BJ (cell line): ENCODE measurements at regions not wholly inside any gene's neighbourhood (a gene's known extent, or its start where the extent isn't known, plus 50 kb on each side); places are given as distances from the start of the nearest gene placed in this dataset.

Experiments
- CTCF ChIA-PET: fragments of 350-600 bp; formaldehyde crosslinking; extraction: SDS; loops from one replicate; lab custom pipeline; 2021; ENCODE audit warnings: antibody characterized with exemption, inconsistent platforms; lab: Yijun Ruan, JAX
- POLR2A ChIA-PET: fragments of 300-600 bp; sonication (Branson Sonifier 250); formaldehyde crosslinking; extraction: SDS; loops from one replicate; lab custom pipeline; 2021; ENCODE audit warnings: antibody characterized with exemption; lab: Charles Lee
- DNase-seq: peaks from one replicate; pipeline ENCODE4 v3.0.0-alpha.2; 2011; ENCODE audit warnings: low read depth
- H3K27me3 ChIP-seq: 2 replicates; pipeline ENCODE4 v1.6.0; 2011; ENCODE audit warnings: low read length; ENCODE audit not compliant: control insufficient read depth, insufficient read depth
- H3K36me3 ChIP-seq: 2 replicates; pipeline ENCODE4 v1.5.1; 2011; ENCODE audit warnings: low read length; ENCODE audit not compliant: control insufficient read depth, insufficient read depth
- H3K4me3 ChIP-seq: 2 replicates; pipeline ENCODE4 v1.5.1; 2011; ENCODE audit warnings: low read depth, mild to moderate bottlenecking, control low read depth, low read length
- CTCF ChIP-seq: IDR thresholded peaks from 2 replicates; pipeline ENCODE4 v1.5.1; 2011; ENCODE audit warnings: low read depth, mild to moderate bottlenecking, control low read depth, inconsistent platforms, low read length, moderate library complexity; ENCODE audit not compliant: insufficient read depth

DNA sequence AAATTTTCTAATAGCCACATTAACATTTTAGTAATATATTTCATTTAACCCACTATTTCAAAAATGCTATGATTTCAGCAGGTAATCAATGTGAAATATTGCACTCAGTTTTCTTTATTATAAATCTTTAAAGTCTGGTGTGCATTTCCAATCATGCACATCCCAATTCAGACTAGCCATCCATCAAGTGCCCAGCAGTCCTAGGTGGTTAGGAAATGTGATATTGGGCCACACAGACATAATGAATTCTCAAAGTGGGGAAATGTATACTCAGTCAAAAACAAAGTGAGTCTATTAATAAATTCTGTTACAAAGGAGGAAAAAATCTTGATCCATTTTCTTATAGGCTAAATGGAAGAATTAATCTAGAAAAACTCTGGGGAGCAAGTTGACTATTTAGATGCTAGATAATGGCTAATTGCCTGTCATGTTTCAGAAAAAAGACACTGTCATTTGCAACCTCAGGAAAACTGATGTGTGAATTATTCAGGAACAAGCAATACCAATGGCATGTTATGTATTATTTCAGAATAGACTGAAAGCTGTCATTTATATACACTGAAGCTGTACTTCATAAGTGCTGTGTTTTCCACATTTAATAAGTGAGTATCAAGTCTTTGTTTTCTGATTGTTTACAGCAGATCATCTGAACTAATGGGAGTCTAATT lies 629.1 kb upstream of the ADARB2 start:
- no peak for TF ChIP-seq CTCF
- H3K4me3 ChIP-seq: no peak overlapping the region
- no peak for DNase-seq
- H3K27me3 ChIP-seq: no peaks in the 10 kb centered on the region
- ChIA-PET CTCF (no interaction called here), POLR2A (no interaction called here)
- H3K36me3 ChIP-seq: no peaks in the 10 kb centered on the region

DNA sequence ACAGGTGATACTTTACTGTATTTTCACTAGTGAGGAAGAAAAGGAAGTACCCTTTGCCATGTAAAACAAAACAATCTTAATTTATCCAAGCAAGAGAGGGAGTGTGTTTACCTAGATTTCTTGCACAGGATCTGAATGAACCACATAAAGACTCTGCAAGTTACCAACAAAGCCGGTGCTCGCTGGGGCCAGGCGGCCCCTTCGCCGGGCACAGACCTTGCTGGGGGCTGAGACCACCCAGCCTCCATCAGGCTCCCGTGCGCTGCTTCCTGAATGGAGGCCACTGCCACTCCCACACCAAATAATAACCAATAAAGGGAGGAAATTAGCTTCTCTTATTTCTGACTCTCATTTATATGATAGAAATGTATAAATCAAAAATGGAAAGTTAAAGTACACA lies 625.0 kb upstream of the ADARB2 start:
- no peak for TF ChIP-seq CTCF
- no peak for DNase-seq
- CTCF ChIA-PET: no interaction called here
- POLR2A ChIA-PET: no interaction called here
- Histone ChIP-seq H3K27me3 (no peaks in the 10 kb centered on the region), H3K36me3 (no peaks in the 10 kb centered on the region), H3K4me3 (no peak overlapping the region)

DNA sequence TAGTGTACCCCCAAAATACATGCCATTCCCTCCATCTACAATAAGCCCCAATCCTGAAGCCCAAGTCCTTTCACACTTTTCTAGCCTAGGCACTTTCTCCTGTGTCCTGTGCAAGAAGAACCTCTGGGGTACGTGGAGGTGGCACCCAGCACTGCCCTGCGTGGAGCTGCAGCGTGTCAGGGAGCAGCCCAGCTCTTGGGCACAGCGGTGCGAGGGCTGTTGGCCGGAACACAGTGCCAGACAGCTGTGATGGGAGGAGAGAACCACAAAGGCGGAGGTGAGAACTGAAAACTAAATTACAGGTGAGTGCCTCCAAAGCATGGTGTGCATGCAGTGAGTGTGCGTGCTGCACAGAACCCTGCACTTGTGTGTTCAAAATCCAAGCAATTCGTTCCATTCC lies 621.3 kb upstream of the ADARB2 start:
- no peak for TF ChIP-seq CTCF
- H3K4me3 ChIP-seq: no peak overlapping the region
- DNase-seq: no peak
- ChIA-PET CTCF (no interaction called here), POLR2A (no interaction called here)
- no peaks in the 10 kb centered on the region for H3K27me3 ChIP-seq
- no peaks in the 10 kb centered on the region for H3K36me3 ChIP-seq

- Histone ChIP-seq H3K4me3 (no peak overlapping the region), H3K27me3 (no peaks in the 10 kb centered on the region), H3K36me3 (no peaks in the 10 kb centered on the region)
- ChIA-PET POLR2A (no interaction called here), CTCF (no interaction called here)
- DNase-seq: no peak
- no peak for TF ChIP-seq CTCF
Measured at GRCh38 chr10:2356670-2357069, 619.3 kb upstream of the ADARB2 start.

DNA sequence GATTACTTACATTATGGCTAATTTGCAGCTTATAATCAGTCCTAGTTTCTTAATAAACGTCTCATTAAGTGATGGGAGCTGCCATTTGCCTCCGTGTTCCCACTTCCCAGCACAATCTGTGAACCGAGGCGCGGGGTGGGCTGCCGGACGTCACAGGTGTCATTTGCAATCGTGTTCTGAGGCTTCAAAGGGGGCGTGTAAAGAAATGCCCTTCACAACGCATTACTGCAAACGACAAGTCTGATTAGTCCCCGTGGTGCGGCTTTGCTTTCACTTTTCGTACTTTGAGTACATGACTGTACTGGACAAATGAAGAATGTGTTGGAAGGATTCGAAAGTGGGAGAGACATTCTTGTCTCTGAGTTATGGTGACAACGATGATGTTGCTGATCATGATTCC lies 614.2 kb upstream of the ADARB2 start:
- Histone ChIP-seq H3K4me3 (no peak overlapping the region), H3K27me3 (no peaks in the 10 kb centered on the region), H3K36me3 (no peaks in the 10 kb centered on the region)
- ChIA-PET CTCF (no interaction called here), POLR2A (no interaction called here)
- no peak for TF ChIP-seq CTCF
- DNase-seq: no peak
